Gastrocnemius medialis (tissue), 4 donors: ENCODE measurements at regions not wholly inside any gene's neighbourhood (a gene's known extent, or its start where the extent isn't known, plus 50 kb on each side); places are given as distances from the start of the nearest gene placed in this dataset.

Experiments
- ATAC-seq, 2 donors: fragments of 150-250 bp; one replicate each; pipeline ENCODE4 v1.9.1; 2016
- DNase-seq, 2 donors: peaks; one replicate each; pipeline ENCODE4 v3.0.0-alpha.2; 2019
- H3K27ac ChIP-seq, 4 donors: fragments of 200-600 bp; sonication (generic); 1 replicate in 1 of 4; 2 replicates in 3 of 4; pipeline ENCODE4 v1.5.1; 2016 to 2018; ENCODE audit warnings: mild to moderate bottlenecking in 2 of 4, moderate library complexity in 1 of 4
- H3K27me3 ChIP-seq, 3 donors: fragments of 200-600 bp; sonication (generic) in 2 of 3; 1 replicate in 1 of 3; 2 replicates in 2 of 3; pipeline versions ENCODE4 v1.5.1 to v1.6.0; 2016 to 2019; ENCODE audit warnings: mild to moderate bottlenecking in 1 of 3, moderate library complexity in 1 of 3
- H3K36me3 ChIP-seq, 2 donors: fragments of 200-600 bp; sonication (generic) in 1 of 2; one replicate each; pipeline ENCODE4 v1.5.1; 2017 to 2018
- H3K4me1 ChIP-seq, 2 donors: fragments of 200-600 bp; sonication (generic) in 1 of 2; one replicate each; pipeline ENCODE4 v1.5.1; 2016 to 2017; ENCODE audit warnings: mild to moderate bottlenecking in 2 of 2
- H3K4me3 ChIP-seq, 4 donors: fragments of 200-600 bp; sonication (generic) in 3 of 4; 1 replicate in 1 of 4; 2 replicates in 3 of 4; pipeline ENCODE4 v1.5.1; 2016 to 2019; ENCODE audit warnings: mild to moderate bottlenecking in 2 of 4
- H3K9me3 ChIP-seq, 3 donors: fragments of 200-600 bp; sonication (generic) in 2 of 3; 1 replicate in 1 of 3; 2 replicates in 2 of 3; pipeline ENCODE4 v1.5.1; 2016 to 2019
- POLR2A ChIP-seq, 2 donors: fragments of 450-650 bp; IDR thresholded peaks; one replicate each; pipeline ENCODE4 v1.6.1; 2017; ENCODE audit warnings: antibody characterized with exemption in 2 of 2, mild to moderate bottlenecking in 2 of 2, moderate library complexity in 2 of 2
- in situ Hi-C, 4 donors: fragments of 200-750 bp; cut with MboI; loops; one replicate each; pipeline versions ENCODE4 v1.15.0 to v1.8.0; 2017; ENCODE audit warnings: low sequenced_read_pairs in 4 of 4
- intact Hi-C: fragments of 100-400 bp; cut with DNase I; formaldehyde crosslinking; loops from one replicate; pipeline ENCODE4 v1.15.1; 2023; ENCODE audit warnings: low total_unique reads
- TF ChIP-seq, protein P1 (sequence below), 5 experiments: fragments of 450-650 bp in 3 of 5; fragments of 200-600 bp in 2 of 5; sonication (generic) in 2 of 5; IDR thresholded peaks in 4 of 5; conservative IDR thresholded peaks in 1 of 5; 1 replicate in 4 of 5; 2 replicates in 1 of 5; pipeline ENCODE4 v1.5.1; 2016 to 2019; ENCODE audit warnings: antibody characterized with exemption in 5 of 5, mild to moderate bottlenecking in 3 of 5, moderate library complexity in 3 of 5

DNA sequence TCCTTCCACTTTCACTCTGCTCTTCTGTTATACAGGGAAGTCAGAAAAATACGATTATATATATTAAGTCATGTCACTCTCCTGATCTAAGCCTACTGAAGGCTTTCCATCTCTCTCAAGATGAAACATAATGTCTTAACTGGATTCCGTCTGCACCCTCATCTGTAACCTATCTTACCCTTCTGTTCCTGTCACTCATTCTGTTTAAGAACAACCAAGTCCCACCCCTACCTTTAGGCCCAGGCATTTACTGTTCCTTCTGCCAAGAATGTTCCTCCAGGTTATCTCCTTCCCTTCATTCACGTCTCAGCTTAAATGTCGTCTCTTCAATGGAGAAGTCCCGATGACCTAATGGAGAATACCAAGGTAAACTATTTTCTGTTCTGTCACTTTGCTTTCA is 1802.4 kb downstream of the MRPL39 start:
- intact Hi-C loops, result no loop called here
- no peak overlapping the region for H3K27ac ChIP-seq
- in situ Hi-C loops, result no loop called here
- DNase-seq (no peak), ATAC-seq (no peak)
- TF ChIP-seq, protein P1, sequence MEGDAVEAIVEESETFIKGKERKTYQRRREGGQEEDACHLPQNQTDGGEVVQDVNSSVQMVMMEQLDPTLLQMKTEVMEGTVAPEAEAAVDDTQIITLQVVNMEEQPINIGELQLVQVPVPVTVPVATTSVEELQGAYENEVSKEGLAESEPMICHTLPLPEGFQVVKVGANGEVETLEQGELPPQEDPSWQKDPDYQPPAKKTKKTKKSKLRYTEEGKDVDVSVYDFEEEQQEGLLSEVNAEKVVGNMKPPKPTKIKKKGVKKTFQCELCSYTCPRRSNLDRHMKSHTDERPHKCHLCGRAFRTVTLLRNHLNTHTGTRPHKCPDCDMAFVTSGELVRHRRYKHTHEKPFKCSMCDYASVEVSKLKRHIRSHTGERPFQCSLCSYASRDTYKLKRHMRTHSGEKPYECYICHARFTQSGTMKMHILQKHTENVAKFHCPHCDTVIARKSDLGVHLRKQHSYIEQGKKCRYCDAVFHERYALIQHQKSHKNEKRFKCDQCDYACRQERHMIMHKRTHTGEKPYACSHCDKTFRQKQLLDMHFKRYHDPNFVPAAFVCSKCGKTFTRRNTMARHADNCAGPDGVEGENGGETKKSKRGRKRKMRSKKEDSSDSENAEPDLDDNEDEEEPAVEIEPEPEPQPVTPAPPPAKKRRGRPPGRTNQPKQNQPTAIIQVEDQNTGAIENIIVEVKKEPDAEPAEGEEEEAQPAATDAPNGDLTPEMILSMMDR (IDR thresholded peaks at IDR 0.05 in 4 of 5, conservative IDR thresholded peaks at IDR 0.05 in 1 of 5), result no peak
- TF ChIP-seq POLR2A (IDR thresholded peaks at IDR 0.05), result no peak
- no peaks in the 10 kb centered on the region for H3K9me3 ChIP-seq
- H3K4me3 ChIP-seq, result no peak overlapping the region
- H3K27me3 ChIP-seq, result no peaks in the 10 kb centered on the region
- H3K36me3 ChIP-seq, result no peaks in the 10 kb centered on the region
- no peaks in the 10 kb centered on the region for H3K4me1 ChIP-seq

- Histone ChIP-seq H3K27ac (no peak overlapping the region), H3K4me1 (no peaks in the 10 kb centered on the region), H3K27me3 (no peaks in the 10 kb centered on the region), H3K4me3 (no peak overlapping the region), H3K36me3 (no peaks in the 10 kb centered on the region), H3K9me3 (no peaks in the 10 kb centered on the region)
- in situ Hi-C loops, result no loop called here
- no peak for TF ChIP-seq POLR2A (IDR thresholded peaks at IDR 0.05)
- TF ChIP-seq, protein P1 (IDR thresholded peaks at IDR 0.05 in 4 of 5, conservative IDR thresholded peaks at IDR 0.05 in 1 of 5), result no peak
- DNase-seq (no peak), ATAC-seq (no peak)
- intact Hi-C loops, result no loop called here
These were observed 1806.0 kb downstream of the MRPL39 start for GRCh38 chr21:23801292-23801691.

DNA sequence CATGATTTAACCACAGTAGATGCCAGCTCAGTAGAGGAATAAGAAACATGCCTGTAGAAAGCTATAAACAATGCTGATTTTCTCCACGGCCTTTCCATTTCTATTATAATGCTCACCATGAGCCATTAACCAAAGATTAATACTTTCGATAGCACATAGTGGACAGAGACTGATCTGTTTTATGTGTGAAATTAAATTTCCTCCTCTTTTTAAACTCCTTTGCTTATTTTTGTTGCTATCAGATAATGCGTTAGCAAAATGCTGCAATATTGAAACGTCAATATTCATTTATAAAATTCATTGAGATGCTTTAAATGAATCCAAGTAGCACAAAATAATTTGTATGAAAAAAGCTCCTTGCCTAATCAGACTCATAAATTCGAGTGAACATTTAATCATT is 1807.9 kb downstream of the MRPL39 start:
- intact Hi-C loops, result no loop called here
- Histone ChIP-seq H3K9me3 (no peaks in the 10 kb centered on the region), H3K4me1 (no peaks in the 10 kb centered on the region), H3K36me3 (no peaks in the 10 kb centered on the region), H3K4me3 (no peak overlapping the region), H3K27me3 (no peaks in the 10 kb centered on the region), H3K27ac (no peak overlapping the region)
- TF ChIP-seq, protein P1 (IDR thresholded peaks at IDR 0.05 in 4 of 5, conservative IDR thresholded peaks at IDR 0.05 in 1 of 5), result no peak
- no peak for TF ChIP-seq POLR2A (IDR thresholded peaks at IDR 0.05)
- in situ Hi-C loops, result no loop called here
- ATAC-seq (no peak), DNase-seq (no peak)

- DNase-seq, result no peak
- no peak overlapping the region for H3K4me3 ChIP-seq
- no peaks in the 10 kb centered on the region for H3K36me3 ChIP-seq
- H3K4me1 ChIP-seq, result no peaks in the 10 kb centered on the region
- intact Hi-C loops (no loop called here), in situ Hi-C loops (no loop called here)
- no peaks in the 10 kb centered on the region for H3K27me3 ChIP-seq
- ATAC-seq, result no peak
- TF ChIP-seq POLR2A (IDR thresholded peaks at IDR 0.05), result no peak
- TF ChIP-seq, protein P1 (IDR thresholded peaks at IDR 0.05 in 4 of 5, conservative IDR thresholded peaks at IDR 0.05 in 1 of 5), result no peak
- no peaks in the 10 kb centered on the region for H3K9me3 ChIP-seq
- no peak overlapping the region for H3K27ac ChIP-seq
These were observed 1815.0 kb downstream of the MRPL39 start for GRCh38 chr21:23792300-23792699.

GRCh38 chr21:23789864-23790263 is 1817.4 kb downstream of the MRPL39 start:
- ATAC-seq (no peak), DNase-seq (no peak)
- in situ Hi-C loops (no loop called here), intact Hi-C loops (no loop called here)
- no peaks in the 10 kb centered on the region for H3K9me3 ChIP-seq
- H3K4me3 ChIP-seq, result no peak overlapping the region
- H3K27me3 ChIP-seq, result no peaks in the 10 kb centered on the region
- H3K4me1 ChIP-seq, result no peaks in the 10 kb centered on the region
- TF ChIP-seq POLR2A (IDR thresholded peaks at IDR 0.05), result no peak
- TF ChIP-seq, protein P1 (IDR thresholded peaks at IDR 0.05 in 4 of 5, conservative IDR thresholded peaks at IDR 0.05 in 1 of 5), result no peak
- no peak overlapping the region for H3K27ac ChIP-seq
- H3K36me3 ChIP-seq, result no peaks in the 10 kb centered on the region
